ENCODE measurements at regions not wholly inside any gene's neighbourhood (a gene's known extent, or its start where the extent isn't known, plus 50 kb on each side); places are given as distances from the start of the nearest gene placed in this dataset.

GRCh38 chr18:22006458-22006857 lies 162.9 kb upstream of the GATA6 start:
- TF ChIP-seq CTCF (conservative IDR thresholded peaks at IDR 0.05; ENCODE audit: low read depth, low read length), result no peak
- H3K27ac ChIP-seq, result no peak overlapping the region
- H2AFZ ChIP-seq (ENCODE audit: low read depth), result no peak overlapping the region
- H3K4me1 ChIP-seq (ENCODE audit: low read depth, poor library complexity, severe bottlenecking), result no peaks in the 10 kb centered on the region
- H3K4me2 ChIP-seq, result no peak overlapping the region
- H3K9ac ChIP-seq, result no peak overlapping the region
- H3K36me3 ChIP-seq (ENCODE audit: insufficient read depth), result no peaks in the 10 kb centered on the region
- H3K27me3 ChIP-seq (ENCODE audit: insufficient read depth, low read depth), result no peaks in the 10 kb centered on the region
- no peak overlapping the region for H3K4me3 ChIP-seq (IDR thresholded peaks at IDR 0.05; ENCODE audit: insufficient read depth, low read depth, low read length)
- no peaks in the 10 kb centered on the region for H3K79me2 ChIP-seq (ENCODE audit: insufficient read depth, low read depth)
- no peaks in the 10 kb centered on the region for H4K20me1 ChIP-seq (ENCODE audit: insufficient read depth)

GRCh38 chr18:22009242-22009641 lies 160.1 kb upstream of the GATA6 start:
- Histone ChIP-seq H3K9ac (no peak overlapping the region), H3K4me1 (ENCODE audit: low read depth, poor library complexity, severe bottlenecking) (no peaks in the 10 kb centered on the region), H2AFZ (ENCODE audit: low read depth) (no peak overlapping the region), H3K79me2 (ENCODE audit: insufficient read depth, low read depth) (no peaks in the 10 kb centered on the region), H3K4me3 (IDR thresholded peaks at IDR 0.05; ENCODE audit: insufficient read depth, low read depth, low read length) (no peak overlapping the region), H3K4me2 (no peak overlapping the region), H3K27ac (no peak overlapping the region), H4K20me1 (ENCODE audit: insufficient read depth) (no peaks in the 10 kb centered on the region), H3K36me3 (ENCODE audit: insufficient read depth) (no peaks in the 10 kb centered on the region), H3K27me3 (ENCODE audit: insufficient read depth, low read depth) (no peaks in the 10 kb centered on the region)
- no peak for TF ChIP-seq CTCF (conservative IDR thresholded peaks at IDR 0.05; ENCODE audit: low read depth, low read length)

- H3K4me3 ChIP-seq (IDR thresholded peaks at IDR 0.05; ENCODE audit: insufficient read depth, low read depth, low read length), result no peak overlapping the region
- H2AFZ ChIP-seq (ENCODE audit: low read depth), result no peak overlapping the region
- no peak overlapping the region for H3K27ac ChIP-seq
- H4K20me1 ChIP-seq (ENCODE audit: insufficient read depth), result no peaks in the 10 kb centered on the region
- no peak overlapping the region for H3K9ac ChIP-seq
- no peak for TF ChIP-seq CTCF (conservative IDR thresholded peaks at IDR 0.05; ENCODE audit: low read depth, low read length)
- no peaks in the 10 kb centered on the region for H3K27me3 ChIP-seq (ENCODE audit: insufficient read depth, low read depth)
- no peaks in the 10 kb centered on the region for H3K36me3 ChIP-seq (ENCODE audit: insufficient read depth)
- H3K79me2 ChIP-seq (ENCODE audit: insufficient read depth, low read depth), result no peaks in the 10 kb centered on the region
- no peaks in the 10 kb centered on the region for H3K4me1 ChIP-seq (ENCODE audit: low read depth, poor library complexity, severe bottlenecking)
- H3K4me2 ChIP-seq, result no peak overlapping the region
These were observed 155.4 kb upstream of the GATA6 start for GRCh38 chr18:22013993-22014392.

GRCh38 chr18:22015156-22015555 lies 154.2 kb upstream of the GATA6 start:
- Histone ChIP-seq H4K20me1 (ENCODE audit: insufficient read depth) (no peaks in the 10 kb centered on the region), H2AFZ (ENCODE audit: low read depth) (no peak overlapping the region), H3K27me3 (ENCODE audit: insufficient read depth, low read depth) (no peaks in the 10 kb centered on the region), H3K27ac (no peak overlapping the region), H3K4me2 (no peak overlapping the region), H3K36me3 (ENCODE audit: insufficient read depth) (no peaks in the 10 kb centered on the region), H3K9ac (no peak overlapping the region), H3K4me3 (IDR thresholded peaks at IDR 0.05; ENCODE audit: insufficient read depth, low read depth, low read length) (no peak overlapping the region), H3K4me1 (ENCODE audit: low read depth, poor library complexity, severe bottlenecking) (no peaks in the 10 kb centered on the region), H3K79me2 (ENCODE audit: insufficient read depth, low read depth) (no peaks in the 10 kb centered on the region)
- no peak for TF ChIP-seq CTCF (conservative IDR thresholded peaks at IDR 0.05; ENCODE audit: low read depth, low read length)

GRCh38 chr18:22018366-22018765 lies 151.0 kb upstream of the GATA6 start:
- Histone ChIP-seq H3K4me3 (IDR thresholded peaks at IDR 0.05; ENCODE audit: insufficient read depth, low read depth, low read length) (no peak overlapping the region), H3K4me2 (no peak overlapping the region), H3K79me2 (ENCODE audit: insufficient read depth, low read depth) (no peaks in the 10 kb centered on the region), H3K9ac (no peak overlapping the region), H4K20me1 (ENCODE audit: insufficient read depth) (no peaks in the 10 kb centered on the region), H3K27me3 (ENCODE audit: insufficient read depth, low read depth) (no peaks in the 10 kb centered on the region), H3K36me3 (ENCODE audit: insufficient read depth) (no peaks in the 10 kb centered on the region), H2AFZ (ENCODE audit: low read depth) (no peak overlapping the region), H3K4me1 (ENCODE audit: low read depth, poor library complexity, severe bottlenecking) (no peaks in the 10 kb centered on the region), H3K27ac (no peak overlapping the region)
- no peak for TF ChIP-seq CTCF (conservative IDR thresholded peaks at IDR 0.05; ENCODE audit: low read depth, low read length)
